NCI-H2171 treated with DMSO at 0.1 percent for 48 hours (cell line): ENCODE measurements at regions not wholly inside any gene's neighbourhood (a gene's known extent, or its start where the extent isn't known, plus 50 kb on each side); places are given as distances from the start of the nearest gene placed in this dataset.
A peak's percentile ranks its signal among the peaks of the same experiment; 100 is the strongest.

Experiments
- DNase-seq: peaks from one replicate; lab custom pipeline; 2025; lab: John Stamatoyannopoulos, UW

DNA sequence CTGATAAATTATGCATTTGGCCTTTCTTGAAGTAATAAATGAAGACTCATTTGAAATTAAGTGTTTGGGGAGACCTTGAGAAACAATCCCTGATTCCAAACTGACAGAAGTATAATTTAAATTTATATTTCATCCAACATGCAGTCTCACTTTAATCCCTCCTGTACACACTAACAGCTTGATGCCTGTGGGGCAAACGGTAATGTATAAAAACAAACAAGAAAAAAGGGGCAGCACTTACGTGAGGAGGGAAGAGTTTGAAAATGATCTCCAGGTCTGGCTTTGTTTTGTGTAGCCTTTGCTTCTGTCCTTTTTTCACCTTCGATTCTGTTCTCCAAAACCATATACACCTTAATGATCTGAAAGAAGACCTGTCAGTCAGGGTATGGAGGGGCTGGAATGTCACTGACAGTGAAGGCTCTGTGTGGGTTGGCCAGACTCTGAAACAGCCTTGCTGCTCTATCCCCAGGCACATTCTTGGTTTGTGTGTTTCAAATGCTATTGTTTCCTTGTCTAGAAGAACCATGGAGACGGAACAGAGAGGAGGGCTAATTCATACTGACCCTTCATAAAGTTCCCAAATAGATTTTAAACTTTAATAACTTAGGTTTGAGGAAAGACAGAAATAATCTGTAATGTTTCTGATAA lies 338.2 kb upstream of the WWC1 start:
- DNase-seq: no peak

GRCh38 chr5:167961731-167962130 lies 329.7 kb upstream of the WWC1 start:
- DNase-seq: no peak

DNA sequence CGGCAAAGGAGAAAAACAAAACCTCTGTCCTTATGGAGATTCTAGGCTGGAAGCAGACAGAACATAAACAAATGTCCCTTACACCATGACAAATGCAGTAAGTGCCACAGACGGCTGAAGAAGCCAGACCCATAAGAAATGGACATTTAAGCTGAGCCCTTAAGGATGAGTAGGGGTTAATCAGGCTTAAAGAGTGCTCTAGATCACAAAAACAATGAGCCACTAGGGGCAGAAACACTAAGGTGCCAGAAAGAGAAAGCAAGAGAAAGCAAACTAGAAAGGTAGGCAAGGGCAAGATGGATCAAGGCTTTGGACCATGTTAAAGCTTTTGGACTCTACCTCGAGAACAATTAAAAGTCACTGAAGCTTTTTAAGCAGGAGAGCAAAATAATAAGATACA lies 326.9 kb upstream of the WWC1 start:
- peak; percentile 2 for DNase-seq

DNA sequence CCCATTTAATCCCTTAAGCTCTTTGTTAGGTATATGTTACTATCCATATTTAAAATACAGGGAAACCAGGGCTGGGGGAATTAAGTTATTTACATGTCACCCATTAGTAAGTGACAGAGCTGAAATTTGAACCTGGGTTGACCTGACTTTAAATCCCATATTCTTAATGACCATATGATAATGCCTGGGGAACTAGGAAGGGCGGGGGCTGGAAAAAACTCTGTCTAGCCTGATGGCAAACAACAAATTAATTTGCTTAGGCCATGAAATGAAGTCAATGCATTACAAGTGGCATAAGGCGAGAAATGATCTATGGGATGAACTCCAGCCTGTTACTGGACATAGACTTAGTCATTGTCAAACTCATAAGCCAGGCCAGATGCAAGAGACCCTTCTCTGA lies 325.7 kb upstream of the WWC1 start:
- DNase-seq: no peak

DNA sequence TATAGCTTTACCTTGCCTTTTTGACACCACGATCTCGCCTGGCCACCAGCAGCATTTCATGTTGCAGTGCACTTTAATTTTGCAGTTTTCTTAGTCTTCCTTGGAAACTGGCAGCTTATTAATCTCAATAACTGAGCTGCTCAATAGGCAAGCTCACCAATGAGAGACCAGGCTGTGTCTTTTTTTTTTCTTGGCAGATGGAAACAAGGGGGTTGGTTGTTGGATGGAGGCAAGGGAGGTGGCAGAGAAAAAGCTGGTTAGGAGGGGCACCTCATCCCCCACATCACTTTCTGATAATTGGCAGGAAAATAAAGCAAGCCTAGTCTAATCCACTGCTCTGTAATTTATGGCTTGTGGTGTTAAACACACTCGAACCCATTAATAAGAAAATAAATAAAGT lies 324.5 kb upstream of the WWC1 start:
- peak; percentile 10 for DNase-seq

- peak; percentile 9 for DNase-seq
These were observed 323.8 kb upstream of the WWC1 start for GRCh38 chr5:167967494-167968177.

DNA sequence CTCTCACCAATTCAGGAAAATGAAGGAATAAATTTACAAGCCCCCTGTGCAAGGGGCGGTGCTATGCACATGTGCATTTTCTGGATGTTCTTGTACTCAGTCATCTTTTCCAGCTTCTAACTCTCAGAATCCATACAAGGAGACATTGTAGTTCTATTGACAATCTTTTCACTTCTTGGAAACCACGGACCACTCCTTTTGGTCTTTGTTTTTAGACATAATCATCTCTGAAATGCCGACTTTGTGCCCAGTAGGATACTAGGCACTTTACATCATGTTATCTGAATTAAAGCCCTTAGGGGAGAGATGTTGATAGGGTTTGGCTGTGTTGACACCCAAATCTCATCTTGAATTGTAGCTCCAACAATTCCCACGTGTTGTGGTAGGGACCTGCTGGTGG lies 322.6 kb upstream of the WWC1 start:
- DNase-seq: no peak

- DNase-seq: no peak
These were observed 321.4 kb upstream of the WWC1 start for GRCh38 chr5:167969998-167970397.

DNA sequence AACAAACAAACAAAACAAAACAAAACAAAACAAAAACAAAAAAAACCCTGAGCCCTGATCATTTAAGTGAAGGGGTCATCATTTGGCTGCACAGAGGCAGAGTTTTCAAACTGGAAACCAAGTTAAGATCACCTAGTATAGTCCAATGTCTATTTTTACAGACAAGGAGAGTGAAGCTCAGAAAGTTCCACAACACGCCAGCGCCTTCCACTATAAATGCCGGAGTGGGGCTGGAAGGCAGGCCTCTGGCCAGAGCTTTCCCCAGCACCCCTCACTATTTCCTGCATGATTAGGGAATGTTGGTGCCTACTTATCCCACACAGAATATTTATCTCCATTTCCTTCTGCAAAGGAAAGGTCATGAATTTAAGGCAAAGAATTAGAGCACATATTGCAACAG lies 319.7 kb upstream of the WWC1 start:
- DNase-seq: no peak

GRCh38 chr5:167973126-167973525 lies 318.3 kb upstream of the WWC1 start:
- DNase-seq: no peak

GRCh38 chr5:167984951-167985350 lies 306.5 kb upstream of the WWC1 start:
- no peak for DNase-seq

DNA sequence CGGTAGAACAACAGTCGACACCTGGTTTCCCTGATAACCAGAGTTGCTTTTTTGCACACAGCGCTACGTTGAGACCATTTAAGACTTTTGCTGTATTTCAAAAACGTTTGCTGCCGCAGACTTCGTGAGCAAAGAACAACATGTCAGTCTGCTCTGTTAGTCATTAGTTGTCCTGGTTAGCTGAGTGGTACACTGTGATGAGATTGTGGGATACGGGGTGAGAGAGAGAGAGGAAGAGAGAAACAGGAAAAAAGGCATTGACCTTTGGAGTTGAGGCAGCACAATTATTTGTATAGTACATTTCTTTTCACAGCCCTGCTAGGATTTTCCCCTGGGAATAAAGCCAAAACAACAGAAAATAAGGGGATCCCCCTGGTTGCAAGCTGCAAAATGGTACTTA lies 306.1 kb upstream of the WWC1 start:
- no peak for DNase-seq

DNA sequence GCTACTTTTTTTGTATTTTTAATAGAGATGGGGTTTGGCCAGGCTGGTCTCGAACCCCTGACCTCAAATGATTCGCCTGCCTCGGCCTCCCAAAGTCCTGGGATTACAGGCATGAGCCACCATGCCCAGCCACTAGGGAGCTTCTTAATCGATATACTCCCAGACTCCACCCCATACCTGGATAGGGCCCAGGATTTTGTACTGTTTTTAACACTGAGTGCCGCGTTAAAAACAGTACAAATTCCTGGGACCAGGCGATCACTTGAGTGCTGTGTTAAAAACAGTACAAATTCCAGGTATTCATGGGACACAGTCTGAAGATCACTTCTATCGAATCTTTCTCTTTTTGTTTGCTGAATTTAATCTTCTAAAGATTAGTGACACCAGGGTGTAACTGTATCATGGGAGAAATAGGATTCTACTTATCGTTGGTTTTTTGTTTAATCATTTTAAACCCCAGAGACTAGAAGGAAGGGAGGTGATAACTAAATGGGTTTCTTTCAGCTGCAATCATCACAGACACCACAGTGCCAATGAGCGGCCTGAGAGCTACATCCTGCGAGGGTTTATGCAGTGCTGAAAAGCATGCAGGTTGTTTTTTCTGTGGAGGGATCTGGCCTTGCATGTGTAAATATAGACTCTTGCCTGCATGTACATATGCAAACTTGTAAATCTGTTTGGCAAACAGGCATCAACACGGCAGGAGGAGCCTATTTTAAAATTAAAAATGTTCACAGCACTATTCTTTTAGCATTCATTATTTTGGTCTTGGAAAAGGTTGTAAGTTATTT lies 303.8 kb upstream of the WWC1 start:
- DNase-seq: no peak

GRCh38 chr5:167992868-167993267 lies 298.6 kb upstream of the WWC1 start:
- DNase-seq: no peak

- peak; percentile 11 for DNase-seq
These were observed 297.7 kb upstream of the WWC1 start for GRCh38 chr5:167993771-167994170.

DNA sequence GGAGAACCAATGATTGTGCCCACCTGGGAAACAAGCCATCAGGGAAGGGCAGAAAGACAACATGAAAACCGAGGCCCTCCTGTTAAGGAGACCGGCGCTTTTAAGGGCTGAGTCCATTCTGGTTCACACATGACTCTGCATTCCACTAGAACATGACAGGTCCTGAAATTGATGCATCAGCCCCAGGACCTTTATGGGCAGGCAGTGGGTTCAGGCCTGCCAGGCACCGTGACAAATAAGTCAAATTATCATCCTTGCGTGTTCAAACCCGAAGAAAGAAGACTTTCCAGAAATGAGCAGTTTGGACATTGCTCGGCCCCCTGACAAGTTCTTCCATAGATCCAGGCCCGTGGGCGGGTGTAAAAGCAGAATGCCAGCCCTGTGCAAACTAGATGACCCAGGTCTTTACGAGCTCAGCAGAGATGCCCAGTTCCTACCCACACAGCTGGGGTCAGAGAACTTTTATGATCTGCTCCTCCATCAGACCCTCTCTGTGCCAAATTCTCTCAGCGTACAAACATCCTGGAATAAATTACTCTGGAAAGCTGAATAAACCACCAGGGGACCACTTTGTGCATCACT lies 295.5 kb upstream of the WWC1 start:
- DNase-seq: no peak

DNA sequence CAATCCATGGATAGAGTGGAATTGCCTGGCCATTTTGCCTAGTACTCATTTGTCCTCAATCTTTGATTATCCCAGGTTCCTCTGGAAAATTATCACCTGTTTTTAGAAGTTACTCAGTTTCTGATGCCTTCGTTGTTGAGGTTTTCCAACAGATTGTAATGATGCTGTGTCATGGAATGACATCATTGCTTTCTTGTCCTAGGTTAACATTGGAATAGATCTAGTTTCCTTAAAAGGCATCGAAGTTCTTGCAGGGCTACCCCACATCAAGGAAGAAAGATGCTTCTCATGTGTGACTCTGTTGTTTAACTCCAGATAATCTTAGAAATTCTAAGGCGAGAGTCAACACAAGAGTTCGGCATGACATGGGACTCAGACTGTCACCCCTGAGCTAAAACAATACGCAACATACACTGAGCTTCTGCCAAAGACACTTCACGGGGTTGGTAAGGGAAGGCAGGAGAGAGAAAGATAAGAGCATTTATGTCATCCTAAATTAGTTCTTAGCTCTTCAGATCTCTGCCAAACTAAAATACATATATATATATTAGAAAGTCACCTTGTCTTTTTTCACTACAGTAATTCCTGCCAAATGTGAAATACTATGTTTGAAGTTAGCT lies 293.2 kb upstream of the WWC1 start:
- DNase-seq: no peak

DNA sequence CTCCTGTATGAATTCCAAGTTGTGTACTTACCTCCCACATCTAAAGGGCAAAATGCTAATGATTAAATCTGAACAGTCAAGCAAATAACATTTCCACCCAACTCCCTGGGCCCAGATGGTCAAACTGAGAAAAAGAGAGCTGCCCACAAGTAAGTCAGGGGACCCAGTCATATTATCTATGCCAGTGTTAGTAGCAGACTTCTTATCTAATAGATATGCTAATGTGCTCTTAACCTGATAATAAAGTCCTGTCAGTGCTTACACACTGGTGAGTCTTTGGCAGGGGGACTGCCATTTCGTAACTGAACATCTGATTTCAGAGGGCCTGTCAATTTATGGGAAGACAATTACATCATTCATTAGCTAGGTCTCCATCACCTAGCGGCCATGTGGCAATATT lies 292.3 kb upstream of the WWC1 start:
- DNase-seq: no peak

DNA sequence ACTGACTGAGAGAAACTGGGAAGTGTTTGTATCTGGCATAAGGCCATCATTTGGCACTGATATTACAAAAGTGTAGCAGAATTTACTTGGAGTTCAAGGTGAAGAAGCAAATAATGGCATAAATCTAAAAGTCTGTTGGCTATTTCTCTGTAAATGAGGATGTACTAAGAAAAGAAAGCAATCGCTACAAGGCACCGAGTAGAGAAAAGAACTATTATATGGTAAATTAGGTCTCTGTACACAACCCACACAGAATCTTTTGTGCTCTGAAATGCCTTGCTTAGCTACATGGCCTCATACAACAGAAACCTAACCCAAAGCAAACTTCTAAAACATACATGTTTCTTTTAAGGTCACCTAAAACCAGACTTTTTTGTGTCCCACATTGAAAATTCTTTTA lies 290.1 kb upstream of the WWC1 start:
- DNase-seq: no peak

- DNase-seq: peak; percentile 36
These were observed 289.3 kb upstream of the WWC1 start for GRCh38 chr5:168002116-168002515.

DNA sequence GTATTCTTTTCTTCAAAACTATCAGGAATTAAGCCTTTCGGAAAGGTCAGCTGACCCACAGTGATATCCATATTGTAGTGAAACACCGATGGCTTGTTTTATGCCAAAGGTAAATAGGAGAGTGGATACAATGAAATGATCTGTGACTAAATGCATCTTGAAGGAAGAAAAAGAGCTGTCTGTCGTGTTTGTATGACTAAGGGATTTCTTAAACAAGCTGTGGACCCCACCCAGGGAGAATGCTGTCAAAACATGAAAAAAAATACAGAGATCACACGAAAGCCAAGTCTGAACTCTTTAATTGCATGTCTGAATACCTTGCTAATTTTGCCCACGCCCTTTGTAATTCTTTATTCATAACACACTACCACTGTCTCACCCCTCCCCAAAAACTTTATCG lies 286.4 kb upstream of the WWC1 start:
- DNase-seq: no peak

DNA sequence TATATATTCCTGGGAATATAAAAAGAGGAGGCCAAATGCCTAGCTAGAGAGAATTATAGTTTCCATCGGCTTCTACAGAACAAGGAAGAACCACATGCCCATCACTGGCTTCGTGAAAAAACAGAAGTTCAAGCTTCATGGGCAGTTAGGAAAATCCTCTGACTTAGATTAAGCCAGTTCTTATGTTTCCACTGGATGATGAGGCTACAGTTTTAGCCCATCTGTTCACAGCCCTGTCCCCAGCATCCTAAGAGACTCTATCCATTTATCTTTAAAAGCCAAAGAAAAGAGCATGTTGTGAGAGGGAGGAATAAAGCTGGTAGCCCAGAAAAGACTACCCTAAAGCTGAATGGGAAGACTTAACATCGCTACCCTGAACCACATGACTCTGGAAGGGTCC lies 285.5 kb upstream of the WWC1 start:
- DNase-seq: no peak
